Panc1 (cell line): ENCODE measurements at regions not wholly inside any gene's neighbourhood (a gene's known extent, or its start where the extent isn't known, plus 50 kb on each side); places are given as distances from the start of the nearest gene placed in this dataset.

ENCODE experiments used
- ATAC-seq: fragments of 200-7000 bp; cut with Tn5 transposase; 2 replicates; pipeline ENCODE4 v1.9.1; 2020; ENCODE audit warnings: mild to moderate bottlenecking, moderate library complexity
- BruUV-seq: library from RNA; stranded (reverse); fragments of 400-500 nt; replicated peaks from 2 replicates; lab custom pipeline; 2021; lab: Mats Ljungman, UMichigan
- CTCF ChIA-PET: fragments of 300-600 bp; sonication (Branson Sonifier 250); formaldehyde crosslinking; loops from one replicate; lab custom pipeline; 2022; ENCODE audit warnings: antibody characterized with exemption; lab: Charles Lee
- POLR2A ChIA-PET: fragments of 300-600 bp; sonication (Branson Sonifier 250); formaldehyde crosslinking; loops from one replicate; lab custom pipeline; 2022; ENCODE audit warnings: antibody characterized with exemption; lab: Charles Lee
- DNase-seq: peaks from one replicate; pipeline ENCODE4 v3.0.0-alpha.2; 2010; ENCODE audit warnings: low read depth, low spot score
- H3K27ac ChIP-seq: 2 replicates; pipeline ENCODE4 v1.5.1; 2011; ENCODE audit warnings: mild to moderate bottlenecking, low read length, inconsistent platforms
- H3K27me3 ChIP-seq: fragments of 200-500 bp; sonication (Bioruptor generic); 2 replicates; pipeline ENCODE4 v1.6.0; 2014; ENCODE audit warnings: low read length, inconsistent platforms; ENCODE audit not compliant: control insufficient read depth, insufficient read depth
- H3K36me3 ChIP-seq: fragments of 200-500 bp; sonication (Bioruptor generic); 2 replicates; pipeline ENCODE4 v1.5.1; 2014; ENCODE audit warnings: inconsistent platforms, mild to moderate bottlenecking, low read length, moderate library complexity; ENCODE audit not compliant: control insufficient read depth, insufficient read depth
- H3K4me1 ChIP-seq: 2 replicates; pipeline ENCODE4 v1.5.1; 2011; ENCODE audit warnings: inconsistent platforms, mild to moderate bottlenecking, low read length, moderate library complexity; ENCODE audit not compliant: control insufficient read depth, insufficient read depth
- H3K4me3 ChIP-seq, 2 experiments: 2 replicates each; pipeline ENCODE4 v1.5.1; 2011 to 2012; ENCODE audit warnings: low read depth in 2 of 2, low read length in 2 of 2, mild to moderate bottlenecking in 2 of 2, inconsistent platforms in 1 of 2, moderate library complexity in 1 of 2
- H3K9me3 ChIP-seq: fragments of 200-500 bp; sonication (Bioruptor generic); 2 replicates; pipeline ENCODE4 v1.5.1; 2014; ENCODE audit warnings: low read depth, mild to moderate bottlenecking, inconsistent platforms, low read length, moderate library complexity; ENCODE audit not compliant: control insufficient read depth, insufficient read depth
- POLR2AphosphoS5 ChIP-seq: IDR thresholded peaks from 2 replicates; pipeline ENCODE4 v1.6.1; 2012; ENCODE audit warnings: mild to moderate bottlenecking, low read depth, low read length, moderate library complexity
- SIN3A ChIP-seq: IDR thresholded peaks from 2 replicates; pipeline ENCODE4 v1.6.1; 2012; ENCODE audit warnings: low read depth, mild to moderate bottlenecking, low read length, moderate library complexity, borderline replicate concordance; ENCODE audit not compliant: insufficient read depth
- TCF7L2 ChIP-seq: IDR thresholded peaks from 2 replicates; pipeline ENCODE4 v1.6.1; 2011; ENCODE audit warnings: mild to moderate bottlenecking, low read depth, low read length, inconsistent platforms
- in situ Hi-C: cut with HindIII; loops from 2 replicates; pipeline ENCODE4 v1.10.0; 2016; ENCODE audit warnings: low sequenced_read_pairs, low pct_unique_long_range_greater_than_20kb
- intact Hi-C: fragments of 100-400 bp; cut with micrococcal nuclease; formaldehyde crosslinking; loops from one replicate; pipeline ENCODE4 v1.10.0; 2022; ENCODE audit not compliant: unreplicated experiment
- TF ChIP-seq, protein P1 (sequence below), 2 experiments: IDR thresholded peaks; 2 replicates each; pipeline ENCODE4 v1.6.1; 2011 to 2012; ENCODE audit warnings: low read depth in 2 of 2, control low read depth in 1 of 2, low read length in 1 of 2, mild to moderate bottlenecking in 1 of 2, moderate library complexity in 1 of 2; ENCODE audit not compliant: insufficient read depth in 1 of 2
- TF ChIP-seq, protein P2 (sequence below): fragments of 450-650 bp; IDR thresholded peaks from 2 replicates; pipeline ENCODE4 v1.5.1; 2017; ENCODE audit warnings: mild to moderate bottlenecking

DNA sequence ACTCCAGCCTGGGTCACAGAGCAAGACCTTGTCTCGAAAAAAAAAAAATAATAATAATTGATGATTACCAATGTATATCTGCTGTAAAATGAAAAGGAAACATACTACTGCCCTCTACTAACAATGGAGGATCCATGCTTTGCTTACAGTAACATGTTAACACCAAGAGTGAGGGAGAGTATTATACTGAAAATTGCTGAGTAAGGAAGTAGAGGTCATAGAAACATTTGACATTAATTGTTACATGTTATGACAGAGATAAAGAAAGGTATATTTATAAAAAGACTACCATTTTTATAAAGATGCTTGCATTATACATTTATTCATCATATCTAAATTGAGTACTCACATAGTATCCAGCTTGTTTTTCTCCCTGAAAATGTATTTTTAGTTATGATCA is 1989.8 kb upstream of the TENM3 start:
- intact Hi-C loops = no loop called here
- Histone ChIP-seq H3K9me3 (no peaks in the 10 kb centered on the region), H3K4me1 (no peaks in the 10 kb centered on the region), H3K4me3 (no peak overlapping the region), H3K27me3 (no peaks in the 10 kb centered on the region), H3K27ac (no peak overlapping the region), H3K36me3 (no peaks in the 10 kb centered on the region)
- ChIA-PET POLR2A (no interaction called here), CTCF (no interaction called here)
- DNase-seq (no peak), ATAC-seq (no peak)
- TF ChIP-seq TCF7L2 (no peak), POLR2AphosphoS5 (no peak), SIN3A (no peak)
- TF ChIP-seq, protein P1, sequence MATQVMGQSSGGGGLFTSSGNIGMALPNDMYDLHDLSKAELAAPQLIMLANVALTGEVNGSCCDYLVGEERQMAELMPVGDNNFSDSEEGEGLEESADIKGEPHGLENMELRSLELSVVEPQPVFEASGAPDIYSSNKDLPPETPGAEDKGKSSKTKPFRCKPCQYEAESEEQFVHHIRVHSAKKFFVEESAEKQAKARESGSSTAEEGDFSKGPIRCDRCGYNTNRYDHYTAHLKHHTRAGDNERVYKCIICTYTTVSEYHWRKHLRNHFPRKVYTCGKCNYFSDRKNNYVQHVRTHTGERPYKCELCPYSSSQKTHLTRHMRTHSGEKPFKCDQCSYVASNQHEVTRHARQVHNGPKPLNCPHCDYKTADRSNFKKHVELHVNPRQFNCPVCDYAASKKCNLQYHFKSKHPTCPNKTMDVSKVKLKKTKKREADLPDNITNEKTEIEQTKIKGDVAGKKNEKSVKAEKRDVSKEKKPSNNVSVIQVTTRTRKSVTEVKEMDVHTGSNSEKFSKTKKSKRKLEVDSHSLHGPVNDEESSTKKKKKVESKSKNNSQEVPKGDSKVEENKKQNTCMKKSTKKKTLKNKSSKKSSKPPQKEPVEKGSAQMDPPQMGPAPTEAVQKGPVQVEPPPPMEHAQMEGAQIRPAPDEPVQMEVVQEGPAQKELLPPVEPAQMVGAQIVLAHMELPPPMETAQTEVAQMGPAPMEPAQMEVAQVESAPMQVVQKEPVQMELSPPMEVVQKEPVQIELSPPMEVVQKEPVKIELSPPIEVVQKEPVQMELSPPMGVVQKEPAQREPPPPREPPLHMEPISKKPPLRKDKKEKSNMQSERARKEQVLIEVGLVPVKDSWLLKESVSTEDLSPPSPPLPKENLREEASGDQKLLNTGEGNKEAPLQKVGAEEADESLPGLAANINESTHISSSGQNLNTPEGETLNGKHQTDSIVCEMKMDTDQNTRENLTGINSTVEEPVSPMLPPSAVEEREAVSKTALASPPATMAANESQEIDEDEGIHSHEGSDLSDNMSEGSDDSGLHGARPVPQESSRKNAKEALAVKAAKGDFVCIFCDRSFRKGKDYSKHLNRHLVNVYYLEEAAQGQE (IDR thresholded peaks at IDR 0.05; ENCODE audit: insufficient read depth in 1 of 2, low read depth in 2 of 2, low read length in 1 of 2) = no peak
- TF ChIP-seq, protein P2, sequence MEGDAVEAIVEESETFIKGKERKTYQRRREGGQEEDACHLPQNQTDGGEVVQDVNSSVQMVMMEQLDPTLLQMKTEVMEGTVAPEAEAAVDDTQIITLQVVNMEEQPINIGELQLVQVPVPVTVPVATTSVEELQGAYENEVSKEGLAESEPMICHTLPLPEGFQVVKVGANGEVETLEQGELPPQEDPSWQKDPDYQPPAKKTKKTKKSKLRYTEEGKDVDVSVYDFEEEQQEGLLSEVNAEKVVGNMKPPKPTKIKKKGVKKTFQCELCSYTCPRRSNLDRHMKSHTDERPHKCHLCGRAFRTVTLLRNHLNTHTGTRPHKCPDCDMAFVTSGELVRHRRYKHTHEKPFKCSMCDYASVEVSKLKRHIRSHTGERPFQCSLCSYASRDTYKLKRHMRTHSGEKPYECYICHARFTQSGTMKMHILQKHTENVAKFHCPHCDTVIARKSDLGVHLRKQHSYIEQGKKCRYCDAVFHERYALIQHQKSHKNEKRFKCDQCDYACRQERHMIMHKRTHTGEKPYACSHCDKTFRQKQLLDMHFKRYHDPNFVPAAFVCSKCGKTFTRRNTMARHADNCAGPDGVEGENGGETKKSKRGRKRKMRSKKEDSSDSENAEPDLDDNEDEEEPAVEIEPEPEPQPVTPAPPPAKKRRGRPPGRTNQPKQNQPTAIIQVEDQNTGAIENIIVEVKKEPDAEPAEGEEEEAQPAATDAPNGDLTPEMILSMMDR = no peak
- in situ Hi-C loops = no loop called here
- BruUV-seq = no TSS peak

DNA sequence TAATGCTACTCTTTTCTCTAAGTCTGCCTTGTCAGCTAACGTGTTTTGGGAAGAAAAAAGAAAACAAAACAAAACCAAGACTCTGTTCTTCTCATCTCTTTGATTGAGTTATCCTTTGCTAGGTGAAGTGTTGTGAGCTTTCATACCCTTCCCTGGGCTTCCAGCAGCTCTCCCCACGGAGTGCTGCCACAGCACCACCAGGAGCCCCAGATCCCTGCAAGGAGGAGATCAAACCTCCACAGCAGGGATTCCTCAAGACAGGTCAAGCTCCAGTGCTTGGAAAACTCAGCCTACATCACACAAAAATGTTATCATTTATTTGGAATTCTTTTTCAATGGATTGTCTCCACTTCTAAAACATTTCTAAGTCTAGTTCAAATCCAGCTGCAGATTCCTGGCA is 1981.9 kb upstream of the TENM3 start:
- in situ Hi-C loops = no loop called here
- Histone ChIP-seq H3K27ac (no peak overlapping the region), H3K36me3 (no peaks in the 10 kb centered on the region), H3K27me3 (no peaks in the 10 kb centered on the region), H3K4me1 (no peaks in the 10 kb centered on the region), H3K9me3 (no peaks in the 10 kb centered on the region), H3K4me3 (no peak overlapping the region)
- intact Hi-C loops = no loop called here
- TF ChIP-seq SIN3A (no peak), TCF7L2 (no peak), POLR2AphosphoS5 (no peak)
- TF ChIP-seq, protein P2 = no peak
- TF ChIP-seq, protein P1 (IDR thresholded peaks at IDR 0.05; ENCODE audit: insufficient read depth in 1 of 2, low read depth in 2 of 2, low read length in 1 of 2) = no peak
- ChIA-PET CTCF (no interaction called here), POLR2A (no interaction called here)
- ATAC-seq (no peak), DNase-seq (no peak)
- no TSS peak for BruUV-seq
